ENCODE measurements at regions not wholly inside any gene's neighbourhood (a gene's known extent, or its start where the extent isn't known, plus 50 kb on each side); places are given as distances from the start of the nearest gene placed in this dataset.

DNA sequence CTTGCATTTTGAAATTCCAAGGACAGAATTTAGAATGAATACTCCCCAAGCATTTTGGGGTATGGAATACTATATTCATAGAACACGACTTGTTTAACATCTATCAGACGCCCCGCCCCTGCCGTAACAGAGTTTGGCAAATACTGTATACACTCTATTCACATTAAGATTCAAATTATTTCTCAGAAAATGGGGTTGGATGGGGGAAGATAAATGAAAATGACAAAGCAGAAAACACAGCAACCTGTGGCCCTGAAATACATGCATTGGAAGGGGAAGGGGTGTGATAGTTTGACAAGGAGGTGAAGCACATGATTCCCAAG lies 634.6 kb upstream of the SLC39A10 start:
- TF ChIP-seq ZFX (IDR thresholded peaks at IDR 0.05; ENCODE audit: borderline replicate concordance) = no peak
- TF ChIP-seq, protein P1, sequence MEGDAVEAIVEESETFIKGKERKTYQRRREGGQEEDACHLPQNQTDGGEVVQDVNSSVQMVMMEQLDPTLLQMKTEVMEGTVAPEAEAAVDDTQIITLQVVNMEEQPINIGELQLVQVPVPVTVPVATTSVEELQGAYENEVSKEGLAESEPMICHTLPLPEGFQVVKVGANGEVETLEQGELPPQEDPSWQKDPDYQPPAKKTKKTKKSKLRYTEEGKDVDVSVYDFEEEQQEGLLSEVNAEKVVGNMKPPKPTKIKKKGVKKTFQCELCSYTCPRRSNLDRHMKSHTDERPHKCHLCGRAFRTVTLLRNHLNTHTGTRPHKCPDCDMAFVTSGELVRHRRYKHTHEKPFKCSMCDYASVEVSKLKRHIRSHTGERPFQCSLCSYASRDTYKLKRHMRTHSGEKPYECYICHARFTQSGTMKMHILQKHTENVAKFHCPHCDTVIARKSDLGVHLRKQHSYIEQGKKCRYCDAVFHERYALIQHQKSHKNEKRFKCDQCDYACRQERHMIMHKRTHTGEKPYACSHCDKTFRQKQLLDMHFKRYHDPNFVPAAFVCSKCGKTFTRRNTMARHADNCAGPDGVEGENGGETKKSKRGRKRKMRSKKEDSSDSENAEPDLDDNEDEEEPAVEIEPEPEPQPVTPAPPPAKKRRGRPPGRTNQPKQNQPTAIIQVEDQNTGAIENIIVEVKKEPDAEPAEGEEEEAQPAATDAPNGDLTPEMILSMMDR (IDR thresholded peaks at IDR 0.05) = no peak
- H3K27ac ChIP-seq = peak overlapping the region; percentile 63

DNA sequence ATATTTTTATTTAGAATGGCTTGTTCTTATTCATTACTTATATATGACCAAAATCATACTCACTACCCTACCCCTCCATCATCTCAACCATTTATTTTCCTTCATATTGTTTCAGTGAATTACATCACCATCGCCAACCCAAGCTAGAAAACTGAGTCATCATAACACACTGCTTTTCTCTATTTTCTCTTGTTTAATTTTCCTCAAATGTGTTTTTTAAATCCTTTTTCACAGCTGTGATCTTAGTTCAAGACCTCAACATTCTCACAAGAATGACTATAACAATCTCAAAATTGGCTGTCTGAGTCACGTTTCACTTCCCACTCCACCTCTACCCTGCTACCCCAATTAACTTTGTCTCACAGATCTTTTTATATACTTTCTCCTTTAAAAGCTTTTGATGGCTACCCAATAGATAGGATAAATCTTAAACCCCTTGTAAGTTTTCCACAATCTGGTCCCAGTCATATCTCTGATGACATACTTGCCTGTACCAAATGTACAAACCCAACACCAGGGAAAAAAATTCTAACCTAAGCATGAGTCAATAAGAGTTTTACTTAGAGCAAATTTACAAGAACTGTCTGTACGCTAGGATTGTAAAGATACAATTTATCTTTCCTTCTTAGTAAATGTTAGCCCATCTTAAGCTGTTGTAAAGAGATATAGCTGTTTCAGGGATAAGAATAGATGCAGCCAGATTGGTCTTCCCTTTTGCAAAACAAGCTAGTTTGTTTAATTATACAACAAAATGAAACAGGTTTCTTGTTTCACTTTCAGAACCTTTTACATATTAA lies 635.1 kb upstream of the SLC39A10 start:
- peak overlapping the region; percentile 63 for H3K27ac ChIP-seq
- TF ChIP-seq, protein P1 (IDR thresholded peaks at IDR 0.05) = no peak
- TF ChIP-seq ZFX (IDR thresholded peaks at IDR 0.05; ENCODE audit: borderline replicate concordance) = no peak

DNA sequence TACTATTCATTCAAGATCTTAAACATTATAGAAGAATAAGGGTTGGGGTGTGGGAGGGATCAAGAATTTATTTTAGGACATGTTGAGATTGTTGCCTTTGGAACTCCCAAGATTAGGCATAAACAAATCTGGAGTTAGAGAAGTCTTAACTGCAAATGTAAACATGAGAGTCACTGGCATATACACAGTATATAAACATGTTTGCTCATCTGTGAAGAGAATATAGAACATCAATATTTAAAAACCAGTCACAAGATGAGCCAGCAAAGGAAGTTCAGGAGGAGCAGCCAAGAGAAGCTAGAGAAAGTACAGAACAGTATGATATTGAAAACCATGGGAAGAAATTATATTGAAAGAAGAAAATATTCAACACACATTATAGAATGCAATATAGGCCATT lies 638.6 kb upstream of the SLC39A10 start:
- H3K27ac ChIP-seq = peak overlapping the region; percentile 70
- TF ChIP-seq, protein P1 (IDR thresholded peaks at IDR 0.05) = no peak
- TF ChIP-seq ZFX (IDR thresholded peaks at IDR 0.05; ENCODE audit: borderline replicate concordance) = no peak

DNA sequence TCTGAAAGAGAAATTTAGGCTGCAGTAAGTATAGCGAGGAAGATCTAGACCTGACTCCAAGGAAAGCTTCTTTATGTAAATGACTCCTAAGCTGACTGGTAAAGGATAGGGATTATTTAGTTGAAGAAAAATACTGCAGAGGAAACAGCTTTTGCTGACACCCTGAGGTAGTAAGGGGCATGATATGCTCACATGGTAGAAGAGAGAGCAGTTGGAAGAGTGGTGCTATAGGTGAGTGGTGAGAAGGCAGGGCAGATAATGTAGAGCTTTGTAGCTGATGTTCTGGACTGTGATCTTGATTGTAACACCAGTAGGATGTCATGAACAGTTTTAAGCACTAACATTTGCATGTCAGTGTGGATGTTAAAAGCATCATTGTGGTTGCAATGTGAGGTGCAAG lies 639.1 kb upstream of the SLC39A10 start:
- no peak for TF ChIP-seq ZFX (IDR thresholded peaks at IDR 0.05; ENCODE audit: borderline replicate concordance)
- TF ChIP-seq, protein P1 (IDR thresholded peaks at IDR 0.05) = no peak
- H3K27ac ChIP-seq = peak overlapping the region; percentile 70

DNA sequence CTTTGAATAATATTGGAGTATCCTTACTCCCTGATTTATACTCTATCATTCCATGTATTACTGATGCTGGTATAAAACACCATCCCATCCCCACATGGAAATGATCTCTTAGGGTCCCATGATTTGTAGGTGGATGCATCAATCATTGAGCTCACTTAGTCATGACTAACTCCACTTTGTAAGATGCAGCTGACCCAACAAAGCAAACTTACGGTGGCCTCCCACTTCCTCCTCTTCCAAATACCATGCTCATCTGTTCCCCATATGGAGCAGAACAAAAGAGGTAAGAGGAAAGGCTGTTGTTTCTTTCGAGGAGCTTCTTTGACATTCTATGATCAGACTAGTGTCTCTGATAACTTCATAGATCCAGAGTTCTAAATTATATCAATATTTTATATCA lies 640.2 kb upstream of the SLC39A10 start:
- H3K27ac ChIP-seq = peak overlapping the region; percentile 70
- TF ChIP-seq, protein P1 (IDR thresholded peaks at IDR 0.05) = no peak
- TF ChIP-seq ZFX (IDR thresholded peaks at IDR 0.05; ENCODE audit: borderline replicate concordance) = no peak

DNA sequence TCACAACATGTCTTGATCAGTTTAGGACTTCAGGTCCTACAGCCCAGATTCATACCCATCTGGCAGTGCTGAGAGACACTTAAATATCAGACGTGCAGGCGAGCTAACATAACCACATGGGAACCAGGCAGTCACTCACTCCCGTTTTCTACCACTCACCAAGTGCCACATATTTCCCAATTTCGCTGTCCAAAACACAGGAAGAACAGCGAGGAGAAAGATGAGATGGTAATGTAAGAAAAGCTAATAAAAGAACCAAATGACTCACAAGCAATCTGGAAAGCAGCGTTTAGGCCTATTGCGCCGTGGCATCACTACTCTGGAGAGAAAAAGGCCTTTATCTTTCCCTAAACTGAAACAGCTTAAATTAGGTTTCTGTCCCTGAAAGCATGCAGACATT lies 647.8 kb upstream of the SLC39A10 start:
- H3K27ac ChIP-seq = no peak overlapping the region
- TF ChIP-seq ZFX (IDR thresholded peaks at IDR 0.05; ENCODE audit: borderline replicate concordance) = no peak
- TF ChIP-seq, protein P1 (IDR thresholded peaks at IDR 0.05) = no peak

DNA sequence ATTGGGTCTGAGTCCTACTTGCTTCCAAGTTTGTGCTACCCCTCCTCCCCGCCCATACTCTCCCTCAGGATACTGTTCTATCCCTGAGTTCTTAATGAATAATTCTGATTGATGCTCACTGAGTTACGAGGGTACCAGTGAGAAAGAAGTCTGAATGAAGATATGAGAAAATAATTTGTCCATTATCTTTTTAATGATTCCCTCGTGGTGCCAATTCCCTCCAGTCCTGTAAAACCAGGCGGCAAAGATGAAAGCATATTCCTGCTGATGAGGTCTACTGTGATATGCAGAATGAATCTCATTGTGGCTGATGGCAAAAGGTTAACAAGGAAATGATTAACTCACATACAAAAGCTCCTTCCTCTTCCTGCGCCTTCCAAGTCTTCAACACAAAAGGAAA lies 650.2 kb upstream of the SLC39A10 start:
- no peak overlapping the region for H3K27ac ChIP-seq
- no peak for TF ChIP-seq ZFX (IDR thresholded peaks at IDR 0.05; ENCODE audit: borderline replicate concordance)
- TF ChIP-seq, protein P1 (IDR thresholded peaks at IDR 0.05) = no peak

All from 22Rv1 (cell line).